Cardiac muscle cell (in vitro differentiated cells and primary cell): ENCODE measurements at regions not wholly inside any gene's neighbourhood (a gene's known extent, or its start where the extent isn't known, plus 50 kb on each side); places are given as distances from the start of the nearest gene placed in this dataset.
A peak's percentile ranks its signal among the peaks of the same experiment; 100 is the strongest.

Experiments
- DNase-seq, 2 donors: peaks; one replicate each; pipeline versions ENCODE4 v3.0.0 to v3.0.0-alpha.2; 2010 to 2017; ENCODE audit warnings: low read depth in 1 of 2, low spot score in 1 of 2
- H3K27ac ChIP-seq: fragments of 200-600 bp; sonication (generic); 2 replicates; pipeline ENCODE4 v1.5.1; 2016
- H3K27me3 ChIP-seq: fragments of 200-600 bp; sonication (generic); 2 replicates; pipeline ENCODE4 v1.6.0; 2016; ENCODE audit warnings: control low read depth
- H3K36me3 ChIP-seq: fragments of 200-600 bp; sonication (generic); 2 replicates; pipeline ENCODE4 v1.5.1; 2016; ENCODE audit warnings: control low read depth
- H3K4me1 ChIP-seq: fragments of 200-600 bp; sonication (generic); 2 replicates; pipeline ENCODE4 v1.8.1; 2017; ENCODE audit warnings: low read depth, mild to moderate bottlenecking, mixed run types
- H3K4me3 ChIP-seq: fragments of 200-600 bp; sonication (generic); 2 replicates; pipeline ENCODE4 v1.5.1; 2016; ENCODE audit warnings: mild to moderate bottlenecking
- H3K9me3 ChIP-seq: fragments of 200-600 bp; sonication (generic); 2 replicates; pipeline ENCODE4 v1.5.1; 2017; ENCODE audit warnings: low read depth, mild to moderate bottlenecking, control low read depth
- TF ChIP-seq, protein P1 (sequence below): IDR thresholded peaks from 2 replicates; pipeline ENCODE4 v1.5.1; 2012; ENCODE audit warnings: low read depth, mild to moderate bottlenecking, low read length

- Histone ChIP-seq H3K27me3 (peaks cover 31% of the 10 kb centered on the region), H3K4me3 (no peak overlapping the region), H3K4me1 (peaks cover 4% of the 10 kb centered on the region), H3K9me3 (no peaks in the 10 kb centered on the region), H3K36me3 (no peaks in the 10 kb centered on the region), H3K27ac (no peak overlapping the region)
- TF ChIP-seq, protein P1, sequence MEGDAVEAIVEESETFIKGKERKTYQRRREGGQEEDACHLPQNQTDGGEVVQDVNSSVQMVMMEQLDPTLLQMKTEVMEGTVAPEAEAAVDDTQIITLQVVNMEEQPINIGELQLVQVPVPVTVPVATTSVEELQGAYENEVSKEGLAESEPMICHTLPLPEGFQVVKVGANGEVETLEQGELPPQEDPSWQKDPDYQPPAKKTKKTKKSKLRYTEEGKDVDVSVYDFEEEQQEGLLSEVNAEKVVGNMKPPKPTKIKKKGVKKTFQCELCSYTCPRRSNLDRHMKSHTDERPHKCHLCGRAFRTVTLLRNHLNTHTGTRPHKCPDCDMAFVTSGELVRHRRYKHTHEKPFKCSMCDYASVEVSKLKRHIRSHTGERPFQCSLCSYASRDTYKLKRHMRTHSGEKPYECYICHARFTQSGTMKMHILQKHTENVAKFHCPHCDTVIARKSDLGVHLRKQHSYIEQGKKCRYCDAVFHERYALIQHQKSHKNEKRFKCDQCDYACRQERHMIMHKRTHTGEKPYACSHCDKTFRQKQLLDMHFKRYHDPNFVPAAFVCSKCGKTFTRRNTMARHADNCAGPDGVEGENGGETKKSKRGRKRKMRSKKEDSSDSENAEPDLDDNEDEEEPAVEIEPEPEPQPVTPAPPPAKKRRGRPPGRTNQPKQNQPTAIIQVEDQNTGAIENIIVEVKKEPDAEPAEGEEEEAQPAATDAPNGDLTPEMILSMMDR = no peak
- DNase-seq = no peak
Measured at GRCh38 chr17:64785011-64785421, 122.9 kb upstream of the SMURF2 start.

GRCh38 chr17:64784353-64785010, 122.4 kb upstream of the SMURF2 start:
- no peak for DNase-seq
- peaks cover 9% of the 10 kb centered on the region for H3K4me1 ChIP-seq

GRCh38 chr17:64783556-64784352, 121.6 kb upstream of the SMURF2 start:
- TF ChIP-seq, protein P1 = no peak
- Histone ChIP-seq H3K9me3 (no peaks in the 10 kb centered on the region), H3K36me3 (no peaks in the 10 kb centered on the region), H3K4me3 (no peak overlapping the region), H3K27ac (no peak overlapping the region), H3K4me1 (peaks cover 11% of the 10 kb centered on the region), H3K27me3 (peaks cover 43% of the 10 kb centered on the region)
- no peak for DNase-seq

More at GRCh38 chr17:64784353-64785010, 122.4 kb upstream of the SMURF2 start:
- Histone ChIP-seq H3K9me3 (no peaks in the 10 kb centered on the region), H3K27me3 (peaks cover 36% of the 10 kb centered on the region), H3K27ac (no peak overlapping the region), H3K36me3 (no peaks in the 10 kb centered on the region), H3K4me3 (no peak overlapping the region)
- TF ChIP-seq, protein P1 = no peak

DNA sequence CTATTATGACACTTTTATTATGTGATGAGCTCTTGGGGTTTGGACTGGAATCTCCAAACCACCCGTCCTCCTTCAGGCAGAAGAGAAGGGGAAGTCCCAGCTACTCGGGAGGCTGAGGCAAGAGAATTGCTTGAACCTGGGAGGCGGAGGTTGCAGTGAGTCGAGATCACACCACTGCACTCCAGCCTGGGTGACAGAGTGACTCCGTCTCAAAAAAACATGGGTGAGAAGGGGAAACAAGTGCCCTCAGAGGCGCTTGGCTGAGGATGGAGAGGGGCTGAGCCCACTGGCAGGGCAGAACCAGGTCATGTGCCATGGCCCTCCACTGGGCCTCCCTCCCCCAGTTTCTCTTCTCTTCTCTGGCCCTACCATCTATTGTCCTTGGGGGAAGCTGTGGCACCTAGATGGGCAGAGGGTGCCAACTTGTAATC, 120.9 kb upstream of the SMURF2 start:
- no peak overlapping the region for H3K27ac ChIP-seq
- H3K4me1 ChIP-seq = peaks cover 11% of the 10 kb centered on the region
- H3K36me3 ChIP-seq = no peaks in the 10 kb centered on the region
- H3K4me3 ChIP-seq = no peak overlapping the region
- TF ChIP-seq, protein P1 = no peak
- no peaks in the 10 kb centered on the region for H3K9me3 ChIP-seq
- H3K27me3 ChIP-seq = peaks cover 50% of the 10 kb centered on the region
- no peak for DNase-seq

DNA sequence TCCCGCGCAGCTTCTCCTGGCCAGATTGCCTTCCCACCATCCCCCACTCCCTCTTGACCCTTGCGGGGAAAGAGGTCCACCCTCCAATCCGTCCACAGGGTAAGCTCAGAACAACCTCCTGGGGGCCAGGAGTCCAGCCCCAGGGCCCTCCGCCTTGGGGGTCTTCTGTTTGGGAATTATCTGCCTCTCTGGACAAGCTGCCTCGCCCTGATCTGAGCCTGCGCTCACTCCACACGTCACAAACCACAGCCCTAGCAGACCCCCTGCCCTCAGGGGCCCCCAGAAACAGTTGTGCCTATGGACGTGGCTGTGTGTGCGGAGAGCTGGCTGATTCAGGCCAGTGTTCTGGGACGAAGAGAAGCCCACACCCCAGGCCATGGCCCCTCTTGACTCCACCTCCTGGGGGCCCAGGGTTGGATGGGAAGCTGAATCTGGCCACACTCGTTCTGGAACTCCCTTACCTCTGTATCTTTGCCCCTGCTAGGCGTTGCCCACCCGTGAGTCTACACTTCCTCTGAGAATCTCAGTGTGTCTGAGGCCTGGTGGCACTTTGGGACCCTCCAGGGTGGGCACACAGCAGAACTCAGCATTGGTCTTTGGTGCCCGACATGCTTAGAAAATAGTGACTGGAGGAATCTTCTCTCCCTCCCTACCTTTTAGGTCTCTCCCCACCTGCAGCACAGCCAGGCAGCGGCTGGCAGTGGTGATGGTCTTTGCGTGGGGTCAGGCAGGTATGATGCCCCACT, 119.9 kb upstream of the SMURF2 start:
- peaks cover 11% of the 10 kb centered on the region for H3K4me1 ChIP-seq
- H3K27me3 ChIP-seq = peaks cover 60% of the 10 kb centered on the region
- H3K36me3 ChIP-seq = no peaks in the 10 kb centered on the region
- no peak for DNase-seq
- TF ChIP-seq, protein P1 = no peak
- H3K4me3 ChIP-seq = peak overlapping the region; percentile 28
- H3K9me3 ChIP-seq = no peaks in the 10 kb centered on the region
- no peak overlapping the region for H3K27ac ChIP-seq
